GM21723 (cell line): ENCODE measurements at regions not wholly inside any gene's neighbourhood (a gene's known extent, or its start where the extent isn't known, plus 50 kb on each side); places are given as distances from the start of the nearest gene placed in this dataset.
"Not testable (repeated sequence)": the region's sequence is repeated elsewhere in the genome, so short reads cannot be mapped to it uniquely, and the experiment has no call there.

Experiments used
- ATAC-seq: cut with Tn5 transposase; IDR thresholded peaks from one replicate; pipeline ENCODE4 v1.9.1; 2021; ENCODE audit warnings: mild to moderate bottlenecking, moderate library complexity; ENCODE audit not compliant: unreplicated experiment

DNA sequence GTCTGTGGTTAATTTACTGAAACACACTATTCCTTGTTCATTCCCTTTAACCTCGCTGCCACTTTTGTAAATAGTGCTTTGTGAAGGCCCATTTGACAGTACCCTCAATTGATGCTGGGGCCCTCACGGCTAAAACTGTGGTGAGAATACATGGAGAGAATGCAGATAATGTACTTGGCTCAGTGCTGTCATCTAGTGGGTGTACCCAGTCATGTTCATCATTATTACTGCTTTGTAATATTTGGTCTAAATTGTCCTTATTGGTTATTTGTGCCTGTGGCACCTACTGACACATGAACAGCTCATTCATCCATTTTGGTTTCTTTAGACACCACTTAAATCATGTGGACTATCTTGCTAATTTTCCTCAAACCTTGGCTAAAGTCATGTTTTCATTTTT is 543.6 kb downstream of the EDEM1 start:
- no peak for ATAC-seq

GRCh38 chr3:5732081-5732480 is 544.6 kb downstream of the EDEM1 start:
- ATAC-seq = no peak

DNA sequence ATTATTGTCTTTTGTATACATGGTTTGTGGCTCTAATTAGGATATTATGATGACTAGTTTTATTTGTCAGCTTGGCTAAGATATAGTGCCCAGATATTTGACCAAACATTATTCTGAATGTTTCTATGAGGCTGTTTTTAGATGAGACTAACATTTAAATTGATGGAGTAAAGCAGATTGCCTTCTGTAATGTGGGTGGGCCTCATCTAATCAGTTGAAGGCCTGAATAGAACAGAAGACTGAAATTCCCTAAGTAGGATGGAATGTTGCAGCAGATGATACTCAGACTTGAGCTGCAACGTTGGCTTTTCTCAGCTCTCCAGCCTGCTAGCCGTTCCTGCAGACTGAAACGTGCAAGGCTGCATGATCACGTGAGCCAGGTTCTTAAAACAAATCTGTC is 546.5 kb downstream of the EDEM1 start:
- ATAC-seq = no peak

- ATAC-seq = no peak
Observed at GRCh38 chr3:5735896-5736295, 548.4 kb downstream of the EDEM1 start.

GRCh38 chr3:5739299-5739935 is 551.9 kb downstream of the EDEM1 start:
- no peak for ATAC-seq

- ATAC-seq = no peak
Observed at GRCh38 chr3:5739949-5740348, 552.4 kb downstream of the EDEM1 start.

DNA sequence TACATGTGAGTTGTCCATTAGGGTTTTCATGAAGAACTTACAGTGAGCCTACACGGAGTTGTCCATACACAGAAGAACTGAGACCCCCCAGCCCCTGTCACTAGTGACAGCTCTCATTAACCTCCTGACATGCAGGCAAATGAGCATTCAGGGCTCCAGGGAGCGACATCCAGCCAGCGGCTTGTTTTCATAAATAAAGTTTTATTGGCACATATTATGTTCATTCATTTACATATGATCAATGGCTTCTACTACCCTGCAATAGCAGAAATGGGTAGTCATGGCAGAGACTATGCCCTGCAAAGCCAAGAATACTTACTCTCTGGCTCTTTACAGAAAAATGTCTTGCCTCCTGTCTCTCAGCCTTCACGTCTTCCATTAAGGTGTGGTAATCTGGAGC is 553.5 kb downstream of the EDEM1 start:
- ATAC-seq = no peak

- ATAC-seq = no peak
Observed at GRCh38 chr3:5750091-5750490, 562.6 kb downstream of the EDEM1 start.

GRCh38 chr3:5750874-5751640 is 563.5 kb downstream of the EDEM1 start:
- no peak for ATAC-seq

- no peak for ATAC-seq
Observed at GRCh38 chr3:5754602-5755001, 567.1 kb downstream of the EDEM1 start.

GRCh38 chr3:5756443-5756842 is 568.9 kb downstream of the EDEM1 start:
- no peak for ATAC-seq

GRCh38 chr3:5757213-5757804 is 569.8 kb downstream of the EDEM1 start:
- ATAC-seq = no peak

DNA sequence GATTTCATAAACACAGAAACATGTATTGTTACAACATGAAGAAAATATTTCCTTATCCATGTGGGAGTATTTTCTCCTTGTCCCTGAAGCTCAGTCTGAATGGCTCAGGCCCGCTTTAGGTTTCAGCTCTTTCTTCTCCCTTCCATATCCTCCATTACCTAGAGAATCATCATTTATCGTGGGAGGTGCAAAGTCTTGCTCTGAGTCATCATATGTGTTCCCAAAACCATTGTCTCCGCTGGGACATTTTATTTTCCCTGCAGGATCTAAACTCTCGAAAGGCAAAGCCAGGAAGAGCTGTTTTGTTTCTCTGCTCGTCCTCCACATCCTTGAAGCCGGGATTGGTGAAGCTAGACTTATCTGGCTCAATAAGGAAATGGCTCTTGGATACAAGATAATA is 571.2 kb downstream of the EDEM1 start:
- ATAC-seq = no peak

- ATAC-seq = no peak
Observed at GRCh38 chr3:5762506-5762905, 575.0 kb downstream of the EDEM1 start.

GRCh38 chr3:5766848-5767247 is 579.3 kb downstream of the EDEM1 start:
- no peak for ATAC-seq

DNA sequence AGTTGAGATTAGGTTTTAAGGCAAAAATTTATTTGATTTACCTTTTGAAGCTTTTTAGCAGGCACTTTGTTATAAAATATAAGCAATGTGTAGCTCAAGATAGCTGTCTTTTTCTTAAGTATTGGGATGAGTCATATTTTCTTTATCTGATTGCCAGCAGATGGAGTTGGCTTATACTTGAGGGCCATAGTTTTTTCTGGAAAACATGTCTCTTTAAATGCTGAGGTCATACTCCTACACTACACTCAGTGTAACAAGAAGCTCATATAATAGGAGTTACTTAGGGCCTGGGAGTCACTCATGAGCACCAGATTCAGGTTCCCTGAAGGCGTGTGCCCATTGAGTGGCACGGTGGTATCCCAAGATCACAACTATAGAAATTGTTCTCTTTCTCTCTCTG is 579.8 kb downstream of the EDEM1 start:
- no peak for ATAC-seq

DNA sequence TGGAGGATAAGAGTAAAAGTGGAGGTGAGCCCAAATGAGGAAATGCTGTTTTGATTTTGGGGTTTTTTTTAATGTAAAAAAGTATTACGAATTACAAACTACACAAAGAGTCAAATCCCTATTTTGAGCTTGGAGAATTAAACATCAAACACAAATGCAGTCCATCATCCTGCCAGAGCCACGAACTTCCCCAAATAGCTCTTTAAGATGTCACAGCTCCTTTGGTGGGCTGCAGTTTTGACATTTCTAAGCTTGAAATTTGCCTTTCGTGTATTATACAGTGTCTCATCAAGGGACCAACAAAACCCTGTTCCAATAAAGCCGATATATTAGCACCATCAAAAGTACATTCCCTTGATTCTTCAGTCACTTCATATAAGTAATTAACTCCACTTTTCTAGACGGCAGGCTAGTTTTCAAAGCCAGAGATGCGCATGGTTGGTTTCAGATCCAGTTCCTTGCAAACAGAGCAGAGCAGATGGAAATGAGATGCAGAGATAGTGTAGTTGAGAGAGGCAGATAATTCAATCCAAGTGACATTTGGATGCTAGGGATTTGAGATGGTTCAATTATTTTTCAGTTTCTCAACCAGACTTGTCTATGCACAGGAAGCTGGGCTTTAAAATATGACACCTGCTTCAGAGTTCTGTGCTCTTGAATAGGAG is 580.9 kb downstream of the EDEM1 start:
- ATAC-seq = no peak

DNA sequence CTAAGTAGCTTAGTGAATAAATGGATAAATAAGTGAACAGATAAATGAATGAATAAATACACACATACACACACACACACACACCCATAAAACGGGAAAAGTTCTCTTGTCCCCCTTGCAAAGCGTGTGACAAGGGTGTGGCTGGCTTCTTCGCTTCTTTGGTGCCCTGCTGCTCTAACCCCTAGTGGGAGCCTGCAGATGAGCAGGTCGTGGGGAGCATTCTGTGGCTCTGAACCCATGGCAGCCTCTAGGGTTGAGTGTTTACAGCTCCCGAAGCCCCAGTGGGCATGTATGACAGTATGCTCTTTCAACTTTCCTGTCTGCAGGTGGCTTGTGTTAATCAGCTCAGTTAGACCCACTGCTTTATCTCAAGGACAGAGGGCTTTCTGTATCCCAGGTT is 582.3 kb downstream of the EDEM1 start:
- no peak for ATAC-seq

- ATAC-seq = no peak
Observed at GRCh38 chr3:5774337-5774736, 586.8 kb downstream of the EDEM1 start.

GRCh38 chr3:5775100-5775499 is 587.6 kb downstream of the EDEM1 start:
- not testable (repeated sequence) for ATAC-seq

GRCh38 chr3:5784690-5785089 is 597.2 kb downstream of the EDEM1 start:
- no peak for ATAC-seq
